GM19099 (cell line): ENCODE measurements at regions not wholly inside any gene's neighbourhood (a gene's known extent, or its start where the extent isn't known, plus 50 kb on each side); places are given as distances from the start of the nearest gene placed in this dataset.

Source experiments
- POLR2A ChIP-seq: IDR thresholded peaks from 3 replicates; pipeline ENCODE4 v1.6.1; 2011; ENCODE audit warnings: low read depth; ENCODE audit not compliant: insufficient read length; ENCODE audit errors: extremely low read depth

- TF ChIP-seq POLR2A, result no peak
Measured at GRCh38 chr6:166824880-166825250, 131.5 kb downstream of the RNASET2 start.

GRCh38 chr6:166824146-166824879 is 132.0 kb downstream of the RNASET2 start:
- TF ChIP-seq POLR2A, result no peak

- no peak for TF ChIP-seq POLR2A
Measured at GRCh38 chr6:166822609-166823008, 133.7 kb downstream of the RNASET2 start.

- TF ChIP-seq POLR2A, result no peak
Measured at GRCh38 chr6:166820483-166820882, 135.9 kb downstream of the RNASET2 start.

GRCh38 chr6:166820070-166820469 is 136.3 kb downstream of the RNASET2 start:
- TF ChIP-seq POLR2A, result no peak

GRCh38 chr6:166815629-166816028 is 140.7 kb downstream of the RNASET2 start:
- TF ChIP-seq POLR2A, result no peak

- no peak for TF ChIP-seq POLR2A
Measured at GRCh38 chr6:166814390-166814789, 142.0 kb downstream of the RNASET2 start.

GRCh38 chr6:166813461-166813860 is 142.9 kb downstream of the RNASET2 start:
- TF ChIP-seq POLR2A, result no peak

GRCh38 chr6:166810864-166811263 is 145.5 kb downstream of the RNASET2 start:
- TF ChIP-seq POLR2A, result no peak

GRCh38 chr6:166809721-166810120 is 146.6 kb downstream of the RNASET2 start:
- TF ChIP-seq POLR2A, result no peak

GRCh38 chr6:166806962-166807757 is 149.2 kb downstream of the RNASET2 start:
- TF ChIP-seq POLR2A, result no peak

- no peak for TF ChIP-seq POLR2A
Measured at GRCh38 chr6:166806217-166806838, 150.0 kb downstream of the RNASET2 start.

- no peak for TF ChIP-seq POLR2A
Measured at GRCh38 chr6:166803471-166803870, 152.9 kb downstream of the RNASET2 start.

GRCh38 chr6:166802401-166802800 is 153.9 kb downstream of the RNASET2 start:
- TF ChIP-seq POLR2A, result no peak

- TF ChIP-seq POLR2A, result no peak
Measured at GRCh38 chr6:166800137-166800536, 156.2 kb downstream of the RNASET2 start.

- TF ChIP-seq POLR2A, result no peak
Measured at GRCh38 chr6:166798652-166799051, 157.7 kb downstream of the RNASET2 start.
